Liver (tissue), 8 donors: ENCODE measurements at regions not wholly inside any gene's neighbourhood (a gene's known extent, or its start where the extent isn't known, plus 50 kb on each side); places are given as distances from the start of the nearest gene placed in this dataset.

Source experiments
- DNase-seq: peaks from one replicate; pipeline ENCODE4 v3.0.0-alpha.2; 2017; ENCODE audit warnings: low spot score
- H3K27ac ChIP-seq, 2 donors: one replicate each; pipeline ENCODE4 v1.7.0; 2013; ENCODE audit warnings: inconsistent platforms in 2 of 2, low read length in 2 of 2, control low read depth in 1 of 2, low read depth in 1 of 2, mild to moderate bottlenecking in 1 of 2
- H3K27me3 ChIP-seq, 4 donors: one replicate each; pipeline versions ENCODE4 v1.6.1 to v1.7.0; 2013; ENCODE audit warnings: low read length in 3 of 4, inconsistent platforms in 1 of 4, mild to moderate bottlenecking in 1 of 4, moderate library complexity in 1 of 4; ENCODE audit not compliant: control insufficient read depth in 4 of 4, insufficient read depth in 4 of 4
- H3K36me3 ChIP-seq, 4 donors: one replicate each; pipeline versions ENCODE4 v1.6.1 to v1.7.0; 2013; ENCODE audit warnings: low read length in 3 of 4, mild to moderate bottlenecking in 3 of 4, low read depth in 1 of 4, moderate library complexity in 1 of 4; ENCODE audit not compliant: control insufficient read depth in 4 of 4, insufficient read depth in 3 of 4
- H3K4me1 ChIP-seq, 4 donors: one replicate each; pipeline versions ENCODE4 v1.6.1 to v1.7.0; 2013; ENCODE audit warnings: low read length in 3 of 4, mild to moderate bottlenecking in 3 of 4, moderate library complexity in 1 of 4; ENCODE audit not compliant: control insufficient read depth in 4 of 4, insufficient read depth in 4 of 4
- H3K4me3 ChIP-seq, 3 donors: one replicate each; pipeline versions ENCODE4 v1.6.1 to v1.7.0; 2013; ENCODE audit warnings: low read length in 3 of 3, control low read depth in 1 of 3, low read depth in 1 of 3, mild to moderate bottlenecking in 1 of 3
- H3K9ac ChIP-seq, 2 donors: one replicate each; pipeline ENCODE4 v1.7.0; 2013; ENCODE audit warnings: low read length in 2 of 2, mild to moderate bottlenecking in 2 of 2, moderate library complexity in 2 of 2, control low read depth in 1 of 2, low read depth in 1 of 2
- H3K9me3 ChIP-seq, 4 donors: one replicate each; pipeline versions ENCODE4 v1.6.1 to v1.7.0; 2013; ENCODE audit warnings: low read length in 3 of 4; ENCODE audit not compliant: control insufficient read depth in 4 of 4
- EGR1 ChIP-seq, 2 donors: IDR thresholded peaks; 2 replicates each; pipeline ENCODE4 v1.6.1; 2016 to 2018; ENCODE audit warnings: antibody characterized with exemption in 2 of 2, low read depth in 2 of 2
- FOXA1 ChIP-seq: IDR thresholded peaks from 2 replicates; pipeline ENCODE4 v1.6.1; 2016; ENCODE audit warnings: antibody characterized with exemption
- FOXA2 ChIP-seq: IDR thresholded peaks from 2 replicates; pipeline ENCODE4 v1.6.1; 2016; ENCODE audit warnings: antibody characterized with exemption
- GABPA ChIP-seq, 2 donors: IDR thresholded peaks in 1 of 2; conservative IDR thresholded peaks in 1 of 2; 2 replicates each; pipeline ENCODE4 v1.6.1; 2016; ENCODE audit warnings: antibody characterized with exemption in 2 of 2, mild to moderate bottlenecking in 1 of 2, moderate library complexity in 1 of 2
- HNF4A ChIP-seq, 2 donors: conservative IDR thresholded peaks; 2 replicates each; pipeline ENCODE4 v1.6.1; 2016; ENCODE audit warnings: antibody characterized with exemption in 2 of 2, mild to moderate bottlenecking in 2 of 2
- HNF4G ChIP-seq: IDR thresholded peaks from 2 replicates; pipeline ENCODE4 v1.6.1; 2016; ENCODE audit warnings: antibody characterized with exemption
- JUND ChIP-seq, 2 donors: IDR thresholded peaks; 2 replicates each; pipeline ENCODE4 v1.6.1; 2016; ENCODE audit warnings: antibody characterized with exemption in 2 of 2
- MAX ChIP-seq: IDR thresholded peaks from 2 replicates; pipeline ENCODE4 v1.6.1; 2016; ENCODE audit warnings: antibody characterized with exemption
- NR2F2 ChIP-seq: IDR thresholded peaks from 2 replicates; pipeline ENCODE4 v1.6.1; 2016; ENCODE audit warnings: antibody characterized with exemption
- RAD21 ChIP-seq, 2 donors: IDR thresholded peaks; 2 replicates each; pipeline ENCODE4 v1.6.1; 2016; ENCODE audit warnings: antibody characterized with exemption in 2 of 2, mild to moderate bottlenecking in 2 of 2
- REST ChIP-seq: IDR thresholded peaks from 2 replicates; pipeline ENCODE4 v1.6.1; 2016; ENCODE audit warnings: antibody characterized with exemption, mild to moderate bottlenecking
- RXRA ChIP-seq, 2 donors: IDR thresholded peaks; 2 replicates each; pipeline ENCODE4 v1.6.1; 2017 to 2018; ENCODE audit warnings: antibody characterized with exemption in 2 of 2, mild to moderate bottlenecking in 1 of 2
- SP1 ChIP-seq: IDR thresholded peaks from 2 replicates; pipeline ENCODE4 v1.6.1; 2018; ENCODE audit warnings: antibody characterized with exemption, mild to moderate bottlenecking
- TAF1 ChIP-seq: conservative IDR thresholded peaks from 2 replicates; pipeline ENCODE4 v1.6.1; 2016; ENCODE audit warnings: antibody characterized with exemption, mild to moderate bottlenecking
- YY1 ChIP-seq: IDR thresholded peaks from 2 replicates; pipeline ENCODE4 v1.6.1; 2016; ENCODE audit warnings: antibody characterized with exemption, mild to moderate bottlenecking
- ZBTB33 ChIP-seq: IDR thresholded peaks from 2 replicates; pipeline ENCODE4 v1.6.1; 2016; ENCODE audit warnings: antibody characterized with exemption
- WGBS: extraction: QIAGEN DNeasy Blood & Tissue Kit; methylation state at CpG from one replicate; pipeline ENCODE4 v1.1.7; 2013; 5-methylcytosine and 5-hydroxymethylcytosine counted together
- TF ChIP-seq, protein P1 (sequence below): IDR thresholded peaks from 2 replicates; pipeline ENCODE4 v1.6.1; 2016; ENCODE audit warnings: antibody characterized with exemption
- TF ChIP-seq, protein P2 (sequence below): fragments of 150-350 bp; IDR thresholded peaks from 2 replicates; pipeline ENCODE4 v1.5.1; 2017; ENCODE audit warnings: improper control_type of control experiment, low read depth, low read length; ENCODE audit not compliant: missing input control
- donor health status: healthy.
- donor health status: healthy.
- donor health status: healthy.
- donor health status: healthy.
- donor health status: healthy.

- peaks cover 0 to 2% (median 0%) of the 10 kb centered on the region in 4 donors for H3K27me3 ChIP-seq
- H3K4me3 ChIP-seq = no peak overlapping the region
- H3K36me3 ChIP-seq = no peaks in the 10 kb centered on the region
- TF ChIP-seq FOXA1 = no peak
- TF ChIP-seq, protein P1, sequence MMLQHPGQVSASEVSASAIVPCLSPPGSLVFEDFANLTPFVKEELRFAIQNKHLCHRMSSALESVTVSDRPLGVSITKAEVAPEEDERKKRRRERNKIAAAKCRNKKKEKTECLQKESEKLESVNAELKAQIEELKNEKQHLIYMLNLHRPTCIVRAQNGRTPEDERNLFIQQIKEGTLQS = no peak
- no peak for TF ChIP-seq MAX
- TF ChIP-seq ZBTB33 = no peak
- TF ChIP-seq, protein P2, sequence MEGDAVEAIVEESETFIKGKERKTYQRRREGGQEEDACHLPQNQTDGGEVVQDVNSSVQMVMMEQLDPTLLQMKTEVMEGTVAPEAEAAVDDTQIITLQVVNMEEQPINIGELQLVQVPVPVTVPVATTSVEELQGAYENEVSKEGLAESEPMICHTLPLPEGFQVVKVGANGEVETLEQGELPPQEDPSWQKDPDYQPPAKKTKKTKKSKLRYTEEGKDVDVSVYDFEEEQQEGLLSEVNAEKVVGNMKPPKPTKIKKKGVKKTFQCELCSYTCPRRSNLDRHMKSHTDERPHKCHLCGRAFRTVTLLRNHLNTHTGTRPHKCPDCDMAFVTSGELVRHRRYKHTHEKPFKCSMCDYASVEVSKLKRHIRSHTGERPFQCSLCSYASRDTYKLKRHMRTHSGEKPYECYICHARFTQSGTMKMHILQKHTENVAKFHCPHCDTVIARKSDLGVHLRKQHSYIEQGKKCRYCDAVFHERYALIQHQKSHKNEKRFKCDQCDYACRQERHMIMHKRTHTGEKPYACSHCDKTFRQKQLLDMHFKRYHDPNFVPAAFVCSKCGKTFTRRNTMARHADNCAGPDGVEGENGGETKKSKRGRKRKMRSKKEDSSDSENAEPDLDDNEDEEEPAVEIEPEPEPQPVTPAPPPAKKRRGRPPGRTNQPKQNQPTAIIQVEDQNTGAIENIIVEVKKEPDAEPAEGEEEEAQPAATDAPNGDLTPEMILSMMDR = no peak
- TF ChIP-seq SP1 = no peak
- no peak for TF ChIP-seq FOXA2
- no peak for TF ChIP-seq HNF4G
- TF ChIP-seq TAF1 = no peak
- no peak for TF ChIP-seq GABPA (IDR thresholded peaks at IDR 0.05 in 1 of 2, conservative IDR thresholded peaks at IDR 0.05 in 1 of 2)
- TF ChIP-seq REST = no peak
- TF ChIP-seq RAD21 (IDR thresholded peaks at IDR 0.05) = no peak
- no peak for TF ChIP-seq HNF4A (conservative IDR thresholded peaks at IDR 0.05)
- TF ChIP-seq YY1 = no peak
- no peak for TF ChIP-seq NR2F2
- WGBS = 83% methylated on average over 2 of the region's 2 CpGs
- no peak overlapping the region for H3K27ac ChIP-seq
- no peak overlapping the region for H3K9ac ChIP-seq
- DNase-seq = no peak
- no peaks in the 10 kb centered on the region for H3K4me1 ChIP-seq
- peaks cover 0 to 2% (median 0%) of the 10 kb centered on the region in 4 donors for H3K9me3 ChIP-seq
Measured at GRCh38 chr5:72682561-72682960, 133.9 kb upstream of the TNPO1 start.

DNA sequence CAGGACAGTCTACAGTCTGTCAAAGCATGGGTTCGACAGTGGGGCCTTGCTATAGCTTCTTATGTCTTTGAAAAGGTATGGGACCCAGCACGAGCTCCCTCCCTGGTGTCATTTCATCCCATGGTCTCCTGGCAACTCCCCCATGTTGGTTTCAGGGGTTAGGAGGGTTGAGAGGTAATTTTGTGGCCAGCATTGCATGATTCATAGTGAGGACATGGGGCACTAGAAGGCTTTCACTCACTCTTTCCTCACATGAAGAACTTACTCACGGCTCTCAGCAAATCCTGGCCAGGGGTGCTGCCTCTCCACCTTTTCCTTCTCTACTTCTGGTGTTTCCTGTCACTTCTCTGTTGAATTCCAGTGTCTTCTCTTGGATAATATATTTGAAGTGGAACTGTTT is 134.7 kb upstream of the TNPO1 start:
- no peak for DNase-seq
- Histone ChIP-seq H3K4me1 (no peaks in the 10 kb centered on the region), H3K9me3 (peaks cover 0 to 2% (median 0%) of the 10 kb centered on the region in 4 donors), H3K27me3 (peaks cover 0 to 2% (median 0%) of the 10 kb centered on the region in 4 donors), H3K4me3 (no peak overlapping the region), H3K9ac (no peak overlapping the region), H3K36me3 (no peaks in the 10 kb centered on the region), H3K27ac (no peak overlapping the region)
- 79% methylated on average over 3 of the region's 3 CpGs for WGBS
- no peak for TF ChIP-seq SP1
- no peak for TF ChIP-seq RXRA (IDR thresholded peaks at IDR 0.05)
- TF ChIP-seq, protein P2 = no peak
- no peak for TF ChIP-seq ZBTB33
- no peak for TF ChIP-seq JUND (IDR thresholded peaks at IDR 0.05)
- no peak for TF ChIP-seq GABPA (IDR thresholded peaks at IDR 0.05 in 1 of 2, conservative IDR thresholded peaks at IDR 0.05 in 1 of 2)
- no peak for TF ChIP-seq HNF4A (conservative IDR thresholded peaks at IDR 0.05)
- TF ChIP-seq FOXA1 = no peak
- TF ChIP-seq EGR1 (IDR thresholded peaks at IDR 0.05; ENCODE audit: low read depth in 2 of 2) = no peak
- TF ChIP-seq RAD21 (IDR thresholded peaks at IDR 0.05) = no peak
- no peak for TF ChIP-seq TAF1
- no peak for TF ChIP-seq HNF4G
- no peak for TF ChIP-seq NR2F2
- TF ChIP-seq, protein P1 = no peak
- TF ChIP-seq YY1 = no peak
- no peak for TF ChIP-seq FOXA2
